OCI-LY1 (cell line): ENCODE measurements at regions not wholly inside any gene's neighbourhood (a gene's known extent, or its start where the extent isn't known, plus 50 kb on each side); places are given as distances from the start of the nearest gene placed in this dataset.

Source experiments
- H2AFZ ChIP-seq: fragments of 200-600 bp; sonication (generic), shearing (Covaris generic); 2 replicates; pipeline ENCODE4 v1.6.0; 2014; ENCODE audit warnings: antibody characterized with exemption, mild to moderate bottlenecking, low read length
- H3F3A ChIP-seq: fragments of 200-600 bp; sonication (generic), shearing (Covaris generic); 2 replicates; pipeline ENCODE4 v1.6.0; 2014; ENCODE audit warnings: mild to moderate bottlenecking, antibody characterized with exemption, low read length, moderate library complexity; ENCODE audit not compliant: insufficient read depth
- H3K27ac ChIP-seq: fragments of 200-600 bp; sonication (generic); 2 replicates; pipeline ENCODE4 v1.5.1; 2014; ENCODE audit warnings: low read length, mixed run types, mild to moderate bottlenecking, low read depth; ENCODE audit not compliant: poor library complexity, severe bottlenecking
- H3K27me3 ChIP-seq: fragments of 200-600 bp; sonication (generic); 2 replicates; pipeline ENCODE4 v1.6.0; 2014; ENCODE audit warnings: antibody characterized with exemption, mild to moderate bottlenecking, low read length, moderate library complexity; ENCODE audit not compliant: insufficient read depth
- H3K36me3 ChIP-seq: fragments of 200-600 bp; sonication (generic); 2 replicates; pipeline ENCODE4 v1.6.1; 2014; ENCODE audit warnings: mild to moderate bottlenecking, antibody characterized with exemption, low read length, moderate library complexity, mixed read lengths; ENCODE audit not compliant: insufficient read depth
- H3K4me1 ChIP-seq: fragments of 200-600 bp; sonication (generic); 2 replicates; pipeline ENCODE4 v1.5.1; 2014; ENCODE audit warnings: mild to moderate bottlenecking, low read length, moderate library complexity; ENCODE audit not compliant: insufficient read depth, severe bottlenecking
- H3K4me2 ChIP-seq: fragments of 200-600 bp; sonication (generic), shearing (Covaris generic); 2 replicates; pipeline ENCODE4 v1.6.1; 2014; ENCODE audit warnings: low read length
- H3K4me3 ChIP-seq: fragments of 200-600 bp; sonication (generic); 2 replicates; pipeline ENCODE4 v1.5.1; 2014; ENCODE audit warnings: low read length, low read depth, mild to moderate bottlenecking, mixed read lengths; ENCODE audit not compliant: poor library complexity, severe bottlenecking
- H3K79me2 ChIP-seq: fragments of 200-600 bp; shearing (Covaris generic); 2 replicates; pipeline ENCODE4 v1.6.1; 2016; ENCODE audit warnings: mixed run types, low read length, mixed read lengths; ENCODE audit not compliant: insufficient read depth
- H3K9ac ChIP-seq: fragments of 200-600 bp; sonication (generic), shearing (Covaris generic); 2 replicates; pipeline ENCODE4 v1.6.1; 2014; ENCODE audit warnings: mild to moderate bottlenecking, low read length, mixed read lengths
- H3K9me2 ChIP-seq: fragments of 200-600 bp; sonication (generic), shearing (Covaris generic); 2 replicates; pipeline ENCODE4 v1.6.1; 2014; ENCODE audit warnings: low read depth, mild to moderate bottlenecking, low read length, mixed read lengths
- H3K9me3 ChIP-seq: fragments of 200-600 bp; shearing (Covaris generic); 2 replicates; pipeline ENCODE4 v1.6.1; 2014; ENCODE audit warnings: low read length, mixed read lengths
- H4K20me1 ChIP-seq: fragments of 200-600 bp; sonication (generic), shearing (Covaris generic); 2 replicates; pipeline ENCODE4 v1.6.0; 2016; ENCODE audit warnings: mild to moderate bottlenecking, low read length; ENCODE audit not compliant: insufficient read depth
- EZH2 ChIP-seq: fragments of 200-600 bp; sonication (generic), shearing (Covaris generic); IDR thresholded peaks from 2 replicates; pipeline ENCODE4 v1.8.0; 2017; ENCODE audit warnings: borderline replicate concordance, mixed run types, mild to moderate bottlenecking, antibody characterized with exemption, low read length, moderate library complexity, mixed read lengths
- TF ChIP-seq, protein P1 (sequence below): fragments of 200-600 bp; sonication (generic), shearing (Covaris generic); IDR thresholded peaks from 2 replicates; pipeline ENCODE4 v1.5.1; 2017; ENCODE audit warnings: mild to moderate bottlenecking, antibody characterized with exemption, low read length, moderate library complexity, mixed read lengths

DNA sequence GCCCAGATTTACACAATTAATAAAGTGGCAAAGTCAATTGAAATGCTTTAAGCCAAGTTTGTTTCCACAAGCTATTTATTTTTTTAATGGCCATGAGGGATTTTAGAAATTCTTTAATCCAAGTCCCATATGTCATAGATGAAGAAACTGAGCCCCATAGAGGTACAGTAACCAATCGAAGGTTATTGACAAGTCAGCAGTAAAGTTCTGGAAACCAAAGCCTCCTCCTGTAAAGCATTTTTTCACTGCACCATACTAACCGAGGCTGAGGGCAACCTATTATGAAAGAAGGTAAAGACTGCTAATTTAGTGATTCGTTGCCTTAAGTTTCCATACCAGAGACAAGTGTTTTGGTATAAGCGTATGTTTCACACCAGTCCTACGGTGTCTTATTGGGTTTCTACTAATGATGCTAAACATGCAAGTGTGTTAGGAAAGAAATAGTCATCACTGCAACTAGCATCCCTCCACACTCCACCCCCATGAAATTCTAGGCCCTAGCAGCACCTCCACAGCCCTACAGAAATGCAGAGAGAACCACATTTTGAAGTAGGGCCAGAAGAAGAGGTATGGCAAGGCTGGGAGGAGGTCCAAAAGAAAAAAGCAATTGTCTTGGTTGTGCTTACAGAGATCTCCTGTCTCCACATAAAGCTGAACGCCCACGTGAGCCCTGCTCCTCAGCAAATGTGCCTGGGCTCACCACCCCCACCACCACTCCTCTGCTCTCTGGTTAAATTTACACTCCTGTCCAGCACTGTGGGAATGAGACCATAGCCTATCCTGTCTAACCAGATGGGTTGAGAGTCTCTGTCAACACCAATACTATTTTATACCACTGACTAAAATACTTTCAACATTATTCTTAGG, 271.1 kb upstream of the G2E3 start:
- Histone ChIP-seq H3K9ac (no peak overlapping the region), H3K79me2 (no peaks in the 10 kb centered on the region), H3K4me1 (no peaks in the 10 kb centered on the region)

DNA sequence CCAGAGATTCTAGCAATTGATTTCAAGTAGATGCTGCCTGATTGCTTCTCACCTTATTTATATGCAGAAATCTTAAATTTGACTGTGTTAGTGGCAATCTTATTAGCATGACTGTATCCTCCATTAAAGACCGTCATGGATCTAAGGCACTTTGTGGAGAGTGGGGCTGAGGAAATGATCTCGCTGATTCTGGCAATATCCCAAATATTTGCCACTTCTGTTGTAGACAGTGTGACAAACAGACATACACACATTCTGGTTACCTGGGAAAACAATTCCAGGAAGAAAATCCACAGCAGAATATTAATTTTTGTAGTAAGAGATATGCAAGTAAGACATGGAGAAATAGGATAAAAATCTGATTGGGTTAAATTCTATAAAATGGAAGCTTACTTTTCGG, 269.0 kb upstream of the G2E3 start:
- H3K27ac ChIP-seq, result no peak overlapping the region
- H3K9me2 ChIP-seq, result no peaks in the 10 kb centered on the region
- H3K4me2 ChIP-seq, result no peak overlapping the region
- no peaks in the 10 kb centered on the region for H3K36me3 ChIP-seq
- no peaks in the 10 kb centered on the region for H3F3A ChIP-seq
- H2AFZ ChIP-seq, result no peak overlapping the region
- H3K4me3 ChIP-seq, result no peak overlapping the region
- TF ChIP-seq, protein P1, sequence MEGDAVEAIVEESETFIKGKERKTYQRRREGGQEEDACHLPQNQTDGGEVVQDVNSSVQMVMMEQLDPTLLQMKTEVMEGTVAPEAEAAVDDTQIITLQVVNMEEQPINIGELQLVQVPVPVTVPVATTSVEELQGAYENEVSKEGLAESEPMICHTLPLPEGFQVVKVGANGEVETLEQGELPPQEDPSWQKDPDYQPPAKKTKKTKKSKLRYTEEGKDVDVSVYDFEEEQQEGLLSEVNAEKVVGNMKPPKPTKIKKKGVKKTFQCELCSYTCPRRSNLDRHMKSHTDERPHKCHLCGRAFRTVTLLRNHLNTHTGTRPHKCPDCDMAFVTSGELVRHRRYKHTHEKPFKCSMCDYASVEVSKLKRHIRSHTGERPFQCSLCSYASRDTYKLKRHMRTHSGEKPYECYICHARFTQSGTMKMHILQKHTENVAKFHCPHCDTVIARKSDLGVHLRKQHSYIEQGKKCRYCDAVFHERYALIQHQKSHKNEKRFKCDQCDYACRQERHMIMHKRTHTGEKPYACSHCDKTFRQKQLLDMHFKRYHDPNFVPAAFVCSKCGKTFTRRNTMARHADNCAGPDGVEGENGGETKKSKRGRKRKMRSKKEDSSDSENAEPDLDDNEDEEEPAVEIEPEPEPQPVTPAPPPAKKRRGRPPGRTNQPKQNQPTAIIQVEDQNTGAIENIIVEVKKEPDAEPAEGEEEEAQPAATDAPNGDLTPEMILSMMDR, result no peak
- TF ChIP-seq EZH2, result no peak
- no peak overlapping the region for H3K9ac ChIP-seq
- no peaks in the 10 kb centered on the region for H4K20me1 ChIP-seq
- no peaks in the 10 kb centered on the region for H3K79me2 ChIP-seq
- no peaks in the 10 kb centered on the region for H3K4me1 ChIP-seq
- H3K9me3 ChIP-seq, result no peaks in the 10 kb centered on the region
- no peaks in the 10 kb centered on the region for H3K27me3 ChIP-seq

More for the DNA sequence above, 271.1 kb upstream of the G2E3 start:
- H3F3A ChIP-seq, result no peaks in the 10 kb centered on the region
- H4K20me1 ChIP-seq, result no peaks in the 10 kb centered on the region
- H3K4me2 ChIP-seq, result no peak overlapping the region
- H2AFZ ChIP-seq, result no peak overlapping the region
- H3K36me3 ChIP-seq, result no peaks in the 10 kb centered on the region
- H3K9me3 ChIP-seq, result no peaks in the 10 kb centered on the region
- no peak overlapping the region for H3K4me3 ChIP-seq
- TF ChIP-seq EZH2, result no peak
- TF ChIP-seq, protein P1, result no peak
- H3K9me2 ChIP-seq, result no peaks in the 10 kb centered on the region
- H3K27me3 ChIP-seq, result no peaks in the 10 kb centered on the region
- H3K27ac ChIP-seq, result no peak overlapping the region

DNA sequence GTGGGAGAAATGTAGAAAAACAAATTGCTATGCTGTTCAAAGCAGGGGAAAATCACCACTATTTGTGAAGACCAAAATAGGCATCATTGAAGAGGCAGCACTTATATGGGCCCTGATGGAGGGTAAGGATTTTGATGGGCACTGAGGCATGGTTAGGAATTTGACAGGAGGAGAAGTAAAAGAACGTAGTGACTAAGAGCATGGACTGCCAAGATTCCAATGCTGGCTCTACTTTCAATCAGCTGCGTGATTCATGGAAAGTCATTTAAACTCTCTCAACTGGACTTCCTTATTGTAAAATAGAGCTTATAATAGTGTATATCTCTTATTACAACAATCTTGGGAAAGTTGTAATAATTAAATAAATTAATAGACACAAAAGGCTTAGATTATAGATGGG, 267.7 kb upstream of the G2E3 start:
- Histone ChIP-seq H2AFZ (no peak overlapping the region), H3K9ac (no peak overlapping the region), H3K9me3 (no peaks in the 10 kb centered on the region), H3K27me3 (no peaks in the 10 kb centered on the region), H3K4me3 (no peak overlapping the region), H3K9me2 (no peaks in the 10 kb centered on the region), H3K36me3 (no peaks in the 10 kb centered on the region), H3K4me1 (no peaks in the 10 kb centered on the region), H3K4me2 (no peak overlapping the region), H3K79me2 (no peaks in the 10 kb centered on the region), H4K20me1 (no peaks in the 10 kb centered on the region), H3K27ac (no peak overlapping the region), H3F3A (no peaks in the 10 kb centered on the region)
- no peak for TF ChIP-seq EZH2
- TF ChIP-seq, protein P1, result no peak
